A673 (cell line): ENCODE measurements at regions not wholly inside any gene's neighbourhood (a gene's known extent, or its start where the extent isn't known, plus 50 kb on each side); places are given as distances from the start of the nearest gene placed in this dataset.

ENCODE experiments used
- BruUV-seq: library from RNA; stranded (reverse); fragments of 400-500 nt; replicated peaks from 2 replicates; lab custom pipeline; 2021; lab: Mats Ljungman, UMichigan
- CTCF ChIA-PET: fragments of 300-600 bp; sonication (Branson Sonifier 250); formaldehyde crosslinking; loops from one replicate; lab custom pipeline; 2022; ENCODE audit warnings: antibody characterized with exemption; lab: Charles Lee
- POLR2A ChIA-PET: fragments of 300-600 bp; sonication (Branson Sonifier 250); formaldehyde crosslinking; loops from one replicate; lab custom pipeline; 2022; ENCODE audit warnings: antibody characterized with exemption; ENCODE audit not compliant: low non-redundant PET; lab: Charles Lee
- DNase-seq: peaks from one replicate; pipeline ENCODE4 v3.0.0-alpha.2; 2015; ENCODE audit warnings: low spot score
- H3K27ac ChIP-seq: fragments of 200-600 bp; sonication (generic); 2 replicates; pipeline ENCODE4 v1.5.1; 2016; ENCODE audit warnings: mixed run types, low read depth, mild to moderate bottlenecking, mixed read lengths, antibody characterized with exemption, low read length; ENCODE audit not compliant: poor library complexity, severe bottlenecking
- H3K27me3 ChIP-seq: fragments of 200-600 bp; sonication (generic); replicated peaks from 2 replicates; pipeline ENCODE4 v1.6.1; 2017; ENCODE audit warnings: mixed run types, low read depth, mild to moderate bottlenecking, mixed read lengths, antibody characterized with exemption, low read length; ENCODE audit not compliant: insufficient read depth, poor library complexity
- H3K36me3 ChIP-seq: fragments of 200-600 bp; sonication (generic); 2 replicates; pipeline ENCODE4 v1.6.1; 2016; ENCODE audit warnings: mixed run types, mild to moderate bottlenecking, mixed read lengths, antibody characterized with exemption, low read length; ENCODE audit not compliant: insufficient read depth, poor library complexity, severe bottlenecking
- H3K4me1 ChIP-seq: fragments of 200-600 bp; sonication (generic); 2 replicates; pipeline ENCODE4 v1.6.1; 2017; ENCODE audit warnings: mixed run types, mild to moderate bottlenecking, mixed read lengths, antibody characterized with exemption, low read length; ENCODE audit not compliant: insufficient read depth, poor library complexity, severe bottlenecking
- H3K4me3 ChIP-seq: fragments of 200-600 bp; sonication (generic); 2 replicates; pipeline ENCODE4 v1.5.1; 2016; ENCODE audit warnings: low read depth, mixed run types, mild to moderate bottlenecking, mixed read lengths, low read length; ENCODE audit not compliant: poor library complexity, severe bottlenecking
- H3K9me3 ChIP-seq: fragments of 200-600 bp; sonication (generic); 2 replicates; pipeline ENCODE4 v1.6.1; 2016; ENCODE audit warnings: mixed run types, low read depth, mild to moderate bottlenecking, mixed read lengths, antibody characterized with exemption, low read length; ENCODE audit not compliant: poor library complexity, severe bottlenecking
- CTCF ChIP-seq: fragments of 300-800, 200-600 bp; sonication (generic); conservative IDR thresholded peaks from 2 replicates; pipeline ENCODE4 v1.5.1; 2017; ENCODE audit warnings: low read depth, mild to moderate bottlenecking, antibody characterized with exemption, low read length, moderate library complexity, mixed read lengths
- EZH2 ChIP-seq: fragments of 200-600 bp; sonication (generic); IDR thresholded peaks from 2 replicates; pipeline ENCODE4 v1.6.1; 2017; ENCODE audit warnings: borderline replicate concordance, low read depth, mild to moderate bottlenecking, mixed read lengths, antibody characterized with exemption, low read length; ENCODE audit not compliant: poor library complexity, severe bottlenecking
- intact Hi-C: fragments of 100-400 bp; cut with micrococcal nuclease; formaldehyde crosslinking; loops from one replicate; pipeline ENCODE4 v1.10.0; 2022; ENCODE audit not compliant: unreplicated experiment

GRCh38 chr12:70150230-70150629, 93.0 kb upstream of the CNOT2 start:
- POLR2A ChIA-PET: no interaction called here
- BruUV-seq: no TSS peak
- DNase-seq: no peak
- Histone ChIP-seq H3K27me3 (no peaks in the 10 kb centered on the region), H3K27ac (no peak overlapping the region), H3K9me3 (peaks cover 13% of the 10 kb centered on the region), H3K4me1 (no peaks in the 10 kb centered on the region), H3K36me3 (no peaks in the 10 kb centered on the region), H3K4me3 (no peak overlapping the region)
- intact Hi-C loops: no loop called here
- CTCF ChIA-PET: no interaction called here
- no peak for TF ChIP-seq EZH2
- no peak for TF ChIP-seq CTCF

GRCh38 chr12:70151993-70152392, 91.2 kb upstream of the CNOT2 start:
- intact Hi-C loops: no loop called here
- Histone ChIP-seq H3K36me3 (no peaks in the 10 kb centered on the region), H3K27me3 (no peaks in the 10 kb centered on the region), H3K4me1 (no peaks in the 10 kb centered on the region), H3K27ac (no peak overlapping the region), H3K4me3 (no peak overlapping the region), H3K9me3 (peaks cover 29% of the 10 kb centered on the region)
- CTCF ChIA-PET: no interaction called here
- TF ChIP-seq CTCF (no peak), EZH2 (no peak)
- POLR2A ChIA-PET: no interaction called here
- no TSS peak for BruUV-seq
- no peak for DNase-seq

GRCh38 chr12:70154087-70154638, 89.1 kb upstream of the CNOT2 start:
- TF ChIP-seq CTCF (no peak), EZH2 (no peak)
- no peaks in the 10 kb centered on the region for H3K4me1 ChIP-seq
- intact Hi-C loops: no loop called here
- POLR2A ChIA-PET: no interaction called here
- no peaks in the 10 kb centered on the region for H3K27me3 ChIP-seq
- H3K9me3 ChIP-seq: peaks cover 39% of the 10 kb centered on the region
- no peak overlapping the region for H3K4me3 ChIP-seq
- H3K27ac ChIP-seq: no peak overlapping the region
- DNase-seq: no peak
- CTCF ChIA-PET: no interaction called here
- H3K36me3 ChIP-seq: no peaks in the 10 kb centered on the region
- no TSS peak for BruUV-seq
